ENCODE measurements at regions not wholly inside any gene's neighbourhood (a gene's known extent, or its start where the extent isn't known, plus 50 kb on each side); places are given as distances from the start of the nearest gene placed in this dataset.

DNA sequence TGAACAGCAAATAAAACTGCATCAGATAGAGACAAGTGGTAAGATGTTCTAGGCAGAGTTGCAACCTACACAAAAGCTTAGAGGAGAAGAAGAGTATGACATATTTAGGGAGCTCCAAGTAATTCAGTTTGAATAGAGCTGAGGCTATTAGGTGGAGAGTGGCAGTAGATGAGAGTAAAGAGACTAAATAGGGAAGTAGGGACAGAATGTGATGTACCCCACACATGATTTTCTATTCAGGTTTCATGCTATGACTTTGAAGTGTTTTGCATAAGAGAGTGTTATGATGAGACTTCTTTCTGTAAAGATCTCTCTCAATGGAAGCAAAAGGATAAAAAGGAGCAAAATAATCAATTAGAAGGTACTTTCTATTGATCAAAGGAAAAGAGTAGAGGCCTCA is 206.8 kb upstream of the ERBB4 start:
- RAD21 ChIA-PET (ENCODE audit: unreplicated experiment), result no interaction called here
- no peaks in the 10 kb centered on the region for H3K36me3 ChIP-seq (ENCODE audit: control insufficient read depth in 2 of 2, insufficient read depth in 2 of 2, low read length in 1 of 2)
- SMC1A ChIA-PET (ENCODE audit: uncharacterized antibody, unreplicated experiment), result interaction anchor here (1.2 kb wide), 1 partner anchor 15 kb away, joined by 6 read pairs; no protein-coding TSS in a partner anchor
- no peaks in the 10 kb centered on the region for H3K4me1 ChIP-seq (ENCODE audit: control insufficient read depth, insufficient read depth, low read length)
- POLR2A ChIA-PET, result no interaction called here
- no peak overlapping the region for H3K27ac ChIP-seq (ENCODE audit: control insufficient read depth, insufficient read depth)
- intact Hi-C loops (cut with micrococcal nuclease; ENCODE audit: unreplicated experiment), result no loop called here
- H2AFZ ChIP-seq (ENCODE audit: control insufficient read depth, low read depth, low read length), result no peak overlapping the region; the same call in 1 of the 2 replicates
- H3K79me2 ChIP-seq (ENCODE audit: control insufficient read depth, insufficient read depth, low read length), result no peaks in the 10 kb centered on the region
- FAIRE-seq, result no peak
- TF ChIP-seq, protein P1, sequence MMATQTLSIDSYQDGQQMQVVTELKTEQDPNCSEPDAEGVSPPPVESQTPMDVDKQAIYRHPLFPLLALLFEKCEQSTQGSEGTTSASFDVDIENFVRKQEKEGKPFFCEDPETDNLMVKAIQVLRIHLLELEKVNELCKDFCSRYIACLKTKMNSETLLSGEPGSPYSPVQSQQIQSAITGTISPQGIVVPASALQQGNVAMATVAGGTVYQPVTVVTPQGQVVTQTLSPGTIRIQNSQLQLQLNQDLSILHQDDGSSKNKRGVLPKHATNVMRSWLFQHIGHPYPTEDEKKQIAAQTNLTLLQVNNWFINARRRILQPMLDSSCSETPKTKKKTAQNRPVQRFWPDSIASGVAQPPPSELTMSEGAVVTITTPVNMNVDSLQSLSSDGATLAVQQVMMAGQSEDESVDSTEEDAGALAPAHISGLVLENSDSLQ (IDR thresholded peaks at IDR 0.05), result 0 out of 2 replicates have a peak, but pooled peaks have one; percentile 8
- TF ChIP-seq SIN3A (IDR thresholded peaks at IDR 0.05; ENCODE audit: low read depth, low read length) (no peak), NFXL1 (IDR thresholded peaks at IDR 0.05; ENCODE audit: borderline replicate concordance) (no peak)
- no peak overlapping the region for H3K4me3 ChIP-seq
- peak; percentile 66 for ATAC-seq
- no peak overlapping the region for H3K4me2 ChIP-seq (ENCODE audit: control insufficient read depth, insufficient read depth)
- no peaks in the 10 kb centered on the region for H3K27me3 ChIP-seq (replicated peaks in 1 of 2; ENCODE audit: control insufficient read depth in 2 of 2, insufficient read depth in 2 of 2, low read length in 1 of 2)
- CTCF ChIA-PET, result interaction anchor here (1.3 to 2.1 kb wide), 2 partner anchors 28 to 32 kb away, joined by 3 to 8 read pairs; no protein-coding TSS in a partner anchor
- no peak for DNase-seq (ENCODE audit: low read depth, low spot score)
- no TSS peak for BruUV-seq (replicated peaks)
- no peaks in the 10 kb centered on the region for H4K20me1 ChIP-seq (ENCODE audit: control insufficient read depth, insufficient read depth)
- H3K9ac ChIP-seq (ENCODE audit: control insufficient read depth, insufficient read depth, low read length), result no peak overlapping the region
- in situ Hi-C loops (cut with MboI), result no loop called here
- H3K9me3 ChIP-seq (replicated peaks; ENCODE audit: control insufficient read depth, insufficient read depth, low read length), result no peaks in the 10 kb centered on the region

DNA sequence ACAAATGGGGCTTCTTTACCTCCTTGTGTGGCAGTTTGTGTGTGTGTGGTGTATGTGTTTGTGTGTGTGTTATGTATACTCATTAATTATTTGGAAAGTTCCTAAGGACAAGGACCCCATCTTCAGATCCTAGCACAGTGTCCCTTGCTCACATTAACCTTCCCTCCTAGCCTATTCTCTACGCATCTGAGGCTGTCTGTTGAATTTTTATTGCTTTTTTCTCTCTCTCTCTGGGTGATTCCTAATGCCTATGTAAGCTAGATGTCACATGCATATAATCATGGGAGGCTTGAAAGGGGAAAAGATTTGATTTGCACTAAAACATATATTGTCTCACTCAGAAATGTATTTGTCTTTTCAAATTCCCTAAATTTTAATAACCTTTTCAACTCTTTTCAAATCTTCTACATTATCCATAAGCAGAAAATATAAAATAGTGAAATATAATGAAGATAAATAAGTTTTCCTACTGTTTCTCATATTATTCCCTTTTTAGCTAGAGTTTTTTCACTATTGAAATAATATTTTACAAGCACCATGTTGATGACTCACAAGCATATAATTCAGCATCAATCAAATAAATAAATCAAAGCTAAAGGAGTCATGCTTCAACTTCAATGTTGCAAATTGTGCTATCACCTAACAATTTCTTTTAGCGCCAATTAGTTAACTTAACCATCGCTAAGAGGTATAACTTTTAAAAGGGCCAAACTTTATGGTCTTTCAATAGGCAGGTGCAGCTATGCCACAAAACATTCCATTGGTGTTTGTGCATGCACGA is 199.0 kb upstream of the ERBB4 start:
- RAD21 ChIA-PET (ENCODE audit: unreplicated experiment), result interaction anchor here (1.1 kb wide), 1 partner anchor 40 kb away, joined by 4 read pairs; no protein-coding TSS in a partner anchor
- no peak overlapping the region for H3K4me2 ChIP-seq (ENCODE audit: control insufficient read depth, insufficient read depth)
- no peak overlapping the region for H3K9ac ChIP-seq (ENCODE audit: control insufficient read depth, insufficient read depth, low read length)
- in situ Hi-C loops (cut with MboI) (no loop called here), intact Hi-C loops (cut with micrococcal nuclease; ENCODE audit: unreplicated experiment) (no loop called here)
- no peak overlapping the region for H3K4me3 ChIP-seq
- no peak overlapping the region for H3K27ac ChIP-seq (ENCODE audit: control insufficient read depth, insufficient read depth)
- CTCF ChIA-PET, result interaction anchor here (1.2 kb wide), 1 partner anchor 1418 kb away, joined by 3 read pairs; no protein-coding TSS in a partner anchor
- H3K4me1 ChIP-seq (ENCODE audit: control insufficient read depth, insufficient read depth, low read length), result no peaks in the 10 kb centered on the region
- POLR2A ChIA-PET, result interaction anchor here (0.6 kb wide), 1 partner anchor 370 kb away, joined by 4 read pairs; no protein-coding TSS in a partner anchor
- BruUV-seq (replicated peaks), result no TSS peak
- no peaks in the 10 kb centered on the region for H4K20me1 ChIP-seq (ENCODE audit: control insufficient read depth, insufficient read depth)
- ATAC-seq (no peak), DNase-seq (ENCODE audit: low read depth, low spot score) (no peak), FAIRE-seq (no peak)
- 80% methylated on average over 4 of the region's 4 CpGs for WGBS (ENCODE audit: insufficient coverage, insufficient replicate concordance, low lambda C conversion rate, missing lambda C conversion rate)
- no peaks in the 10 kb centered on the region for H3K27me3 ChIP-seq (replicated peaks in 1 of 2; ENCODE audit: control insufficient read depth in 2 of 2, insufficient read depth in 2 of 2, low read length in 1 of 2)
- SMC1A ChIA-PET (ENCODE audit: uncharacterized antibody, unreplicated experiment), result interaction anchor here (0.7 to 1.2 kb wide), 3 partner anchors 8 to 102 kb away, joined by 3 read pairs; no protein-coding TSS in a partner anchor
- H3K79me2 ChIP-seq (ENCODE audit: control insufficient read depth, insufficient read depth, low read length), result no peaks in the 10 kb centered on the region
- H3K9me3 ChIP-seq (replicated peaks; ENCODE audit: control insufficient read depth, insufficient read depth, low read length), result no peaks in the 10 kb centered on the region
- H3K36me3 ChIP-seq (ENCODE audit: control insufficient read depth in 2 of 2, insufficient read depth in 2 of 2, low read length in 1 of 2), result no peaks in the 10 kb centered on the region
- no peak overlapping the region for H2AFZ ChIP-seq (ENCODE audit: control insufficient read depth, low read depth, low read length)
- TF ChIP-seq, protein P2, sequence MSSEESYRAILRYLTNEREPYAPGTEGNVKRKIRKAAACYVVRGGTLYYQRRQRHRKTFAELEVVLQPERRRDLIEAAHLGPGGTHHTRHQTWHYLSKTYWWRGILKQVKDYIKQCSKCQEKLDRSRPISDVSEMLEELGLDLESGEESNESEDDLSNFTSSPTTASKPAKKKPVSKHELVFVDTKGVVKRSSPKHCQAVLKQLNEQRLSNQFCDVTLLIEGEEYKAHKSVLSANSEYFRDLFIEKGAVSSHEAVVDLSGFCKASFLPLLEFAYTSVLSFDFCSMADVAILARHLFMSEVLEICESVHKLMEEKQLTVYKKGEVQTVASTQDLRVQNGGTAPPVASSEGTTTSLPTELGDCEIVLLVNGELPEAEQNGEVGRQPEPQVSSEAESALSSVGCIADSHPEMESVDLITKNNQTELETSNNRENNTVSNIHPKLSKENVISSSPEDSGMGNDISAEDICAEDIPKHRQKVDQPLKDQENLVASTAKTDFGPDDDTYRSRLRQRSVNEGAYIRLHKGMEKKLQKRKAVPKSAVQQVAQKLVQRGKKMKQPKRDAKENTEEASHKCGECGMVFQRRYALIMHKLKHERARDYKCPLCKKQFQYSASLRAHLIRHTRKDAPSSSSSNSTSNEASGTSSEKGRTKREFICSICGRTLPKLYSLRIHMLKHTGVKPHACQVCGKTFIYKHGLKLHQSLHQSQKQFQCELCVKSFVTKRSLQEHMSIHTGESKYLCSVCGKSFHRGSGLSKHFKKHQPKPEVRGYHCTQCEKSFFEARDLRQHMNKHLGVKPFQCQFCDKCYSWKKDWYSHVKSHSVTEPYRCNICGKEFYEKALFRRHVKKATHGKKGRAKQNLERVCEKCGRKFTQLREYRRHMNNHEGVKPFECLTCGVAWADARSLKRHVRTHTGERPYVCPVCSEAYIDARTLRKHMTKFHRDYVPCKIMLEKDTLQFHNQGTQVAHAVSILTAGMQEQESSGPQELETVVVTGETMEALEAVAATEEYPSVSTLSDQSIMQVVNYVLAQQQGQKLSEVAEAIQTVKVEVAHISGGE (CRISPR knock-in tag; IDR thresholded peaks at IDR 0.05), result no peak
- TF ChIP-seq JUND (IDR thresholded peaks at IDR 0.05; ENCODE audit: low read depth, low read length), result no peak
- TF ChIP-seq, protein P1 (IDR thresholded peaks at IDR 0.05), result no peak
- TF ChIP-seq BRCA1 (IDR thresholded peaks at IDR 0.05; ENCODE audit: low read depth, low read length), result no peak
- TF ChIP-seq, protein P3, sequence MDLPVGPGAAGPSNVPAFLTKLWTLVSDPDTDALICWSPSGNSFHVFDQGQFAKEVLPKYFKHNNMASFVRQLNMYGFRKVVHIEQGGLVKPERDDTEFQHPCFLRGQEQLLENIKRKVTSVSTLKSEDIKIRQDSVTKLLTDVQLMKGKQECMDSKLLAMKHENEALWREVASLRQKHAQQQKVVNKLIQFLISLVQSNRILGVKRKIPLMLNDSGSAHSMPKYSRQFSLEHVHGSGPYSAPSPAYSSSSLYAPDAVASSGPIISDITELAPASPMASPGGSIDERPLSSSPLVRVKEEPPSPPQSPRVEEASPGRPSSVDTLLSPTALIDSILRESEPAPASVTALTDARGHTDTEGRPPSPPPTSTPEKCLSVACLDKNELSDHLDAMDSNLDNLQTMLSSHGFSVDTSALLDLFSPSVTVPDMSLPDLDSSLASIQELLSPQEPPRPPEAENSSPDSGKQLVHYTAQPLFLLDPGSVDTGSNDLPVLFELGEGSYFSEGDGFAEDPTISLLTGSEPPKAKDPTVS (IDR thresholded peaks at IDR 0.05; ENCODE audit: low read depth, low read length), result no peak
- TF ChIP-seq TAF1 (IDR thresholded peaks at IDR 0.05; ENCODE audit: borderline replicate concordance, low read depth, low read length), result no peak

Data from GM12878 (cell line).